ENCODE measurements at regions not wholly inside any gene's neighbourhood (a gene's known extent, or its start where the extent isn't known, plus 50 kb on each side); places are given as distances from the start of the nearest gene placed in this dataset.

DNA sequence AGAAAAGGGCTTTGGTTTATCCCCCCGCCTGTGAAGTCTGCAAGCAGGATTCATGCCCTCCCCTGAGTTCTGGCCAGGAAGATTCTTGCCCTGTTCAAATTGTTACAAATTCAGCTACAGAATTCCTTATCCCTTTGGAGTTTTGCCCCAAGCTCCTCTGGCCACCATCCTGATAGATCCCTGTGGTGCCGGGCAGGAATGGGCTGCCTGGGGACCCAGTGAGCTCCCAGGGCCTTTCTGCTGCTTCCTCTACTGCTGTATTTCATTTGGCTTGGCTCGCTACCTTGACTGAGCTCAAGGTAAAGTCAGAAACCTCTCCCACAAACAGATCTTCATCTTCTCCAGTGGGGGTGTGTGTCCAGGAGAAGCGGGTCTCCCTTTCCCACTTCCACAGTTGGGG, 194.6 kb upstream of the NBEA start:
- TF ChIP-seq, protein P1, sequence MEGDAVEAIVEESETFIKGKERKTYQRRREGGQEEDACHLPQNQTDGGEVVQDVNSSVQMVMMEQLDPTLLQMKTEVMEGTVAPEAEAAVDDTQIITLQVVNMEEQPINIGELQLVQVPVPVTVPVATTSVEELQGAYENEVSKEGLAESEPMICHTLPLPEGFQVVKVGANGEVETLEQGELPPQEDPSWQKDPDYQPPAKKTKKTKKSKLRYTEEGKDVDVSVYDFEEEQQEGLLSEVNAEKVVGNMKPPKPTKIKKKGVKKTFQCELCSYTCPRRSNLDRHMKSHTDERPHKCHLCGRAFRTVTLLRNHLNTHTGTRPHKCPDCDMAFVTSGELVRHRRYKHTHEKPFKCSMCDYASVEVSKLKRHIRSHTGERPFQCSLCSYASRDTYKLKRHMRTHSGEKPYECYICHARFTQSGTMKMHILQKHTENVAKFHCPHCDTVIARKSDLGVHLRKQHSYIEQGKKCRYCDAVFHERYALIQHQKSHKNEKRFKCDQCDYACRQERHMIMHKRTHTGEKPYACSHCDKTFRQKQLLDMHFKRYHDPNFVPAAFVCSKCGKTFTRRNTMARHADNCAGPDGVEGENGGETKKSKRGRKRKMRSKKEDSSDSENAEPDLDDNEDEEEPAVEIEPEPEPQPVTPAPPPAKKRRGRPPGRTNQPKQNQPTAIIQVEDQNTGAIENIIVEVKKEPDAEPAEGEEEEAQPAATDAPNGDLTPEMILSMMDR (IDR thresholded peaks at IDR 0.05), result no peak
- TF ChIP-seq POLR2A (IDR thresholded peaks at IDR 0.05), result no peak

Measured in Peyer's patch (tissue), 4 donors.